GM19463 (cell line): ENCODE measurements at regions not wholly inside any gene's neighbourhood (a gene's known extent, or its start where the extent isn't known, plus 50 kb on each side); places are given as distances from the start of the nearest gene placed in this dataset.
A peak's percentile ranks its signal among the peaks of the same experiment; 100 is the strongest.
"Not testable (repeated sequence)": the region's sequence is repeated elsewhere in the genome, so short reads cannot be mapped to it uniquely, and the experiment has no call there.

ENCODE experiments used
- ATAC-seq: cut with Tn5 transposase; IDR thresholded peaks from one replicate; pipeline ENCODE4 v1.9.1; 2021; ENCODE audit warnings: mild to moderate bottlenecking, moderate library complexity; ENCODE audit not compliant: unreplicated experiment

DNA sequence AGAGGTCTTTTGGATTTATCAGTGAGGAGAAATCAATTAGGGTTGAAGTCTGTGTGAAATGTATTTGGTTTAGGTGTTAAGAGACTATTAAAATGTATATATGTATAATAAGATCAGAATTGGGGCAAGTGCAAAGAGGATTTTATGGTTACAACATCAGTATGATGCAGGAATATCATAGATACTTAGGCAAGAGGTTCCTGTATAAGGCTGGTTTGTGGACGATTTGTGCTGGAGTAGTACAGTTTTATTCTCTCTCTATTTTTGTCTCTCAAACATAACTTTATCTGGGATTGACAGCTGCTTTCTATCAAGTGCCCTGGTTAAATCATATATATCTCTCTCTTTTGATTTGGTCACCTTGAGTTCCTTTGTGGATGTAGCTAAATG is 142.5 kb downstream of the CTH start:
- no peak for ATAC-seq

- ATAC-seq, result no peak
These were observed 143.3 kb downstream of the CTH start for GRCh38 chr1:70554341-70554740.

- ATAC-seq, result no peak
These were observed 145.5 kb downstream of the CTH start for GRCh38 chr1:70556541-70556940.

DNA sequence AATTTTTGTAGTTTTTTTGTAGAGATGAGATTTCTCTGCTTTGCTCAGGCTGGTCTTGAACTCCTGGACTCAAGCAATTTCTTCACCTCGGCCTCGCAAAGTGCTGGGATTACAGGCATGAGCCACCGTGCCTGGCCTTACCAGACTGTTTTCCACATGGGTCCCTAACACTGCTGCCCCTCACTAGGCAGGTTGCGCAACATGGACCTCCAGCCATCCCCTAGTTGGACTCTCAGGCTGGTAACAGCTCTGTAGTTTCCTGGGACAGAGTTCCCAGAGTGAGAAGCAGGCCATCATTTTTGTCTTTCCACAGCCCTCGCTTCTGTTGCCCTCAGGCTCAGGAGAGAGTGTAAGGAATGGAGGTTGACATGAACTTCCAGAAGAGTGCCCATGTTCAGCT is 156.1 kb downstream of the CTH start:
- no peak for ATAC-seq

DNA sequence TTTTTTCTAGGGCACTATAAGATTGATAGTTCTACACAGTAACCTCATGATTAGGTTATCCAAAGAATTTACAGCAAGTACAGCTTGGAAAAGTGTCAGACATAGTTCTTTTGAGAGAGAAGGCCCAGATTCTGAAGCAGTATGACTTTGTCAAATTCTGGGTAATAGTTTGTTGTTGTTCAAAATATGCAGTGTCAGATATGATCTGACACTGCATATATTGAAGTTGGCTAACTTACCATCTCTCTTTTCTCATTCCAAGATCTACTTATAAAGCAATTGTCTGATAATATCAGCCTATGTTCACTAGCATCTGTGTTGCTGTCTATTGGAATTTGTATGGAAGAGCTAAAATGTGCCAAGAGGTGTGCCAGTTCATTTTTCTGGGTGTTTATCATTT is 160.1 kb downstream of the CTH start:
- ATAC-seq, result no peak

- ATAC-seq, result no peak
These were observed 162.3 kb downstream of the CTH start for GRCh38 chr1:70573317-70573843.

GRCh38 chr1:70581661-70582060 is 170.6 kb downstream of the CTH start:
- ATAC-seq, result no peak

DNA sequence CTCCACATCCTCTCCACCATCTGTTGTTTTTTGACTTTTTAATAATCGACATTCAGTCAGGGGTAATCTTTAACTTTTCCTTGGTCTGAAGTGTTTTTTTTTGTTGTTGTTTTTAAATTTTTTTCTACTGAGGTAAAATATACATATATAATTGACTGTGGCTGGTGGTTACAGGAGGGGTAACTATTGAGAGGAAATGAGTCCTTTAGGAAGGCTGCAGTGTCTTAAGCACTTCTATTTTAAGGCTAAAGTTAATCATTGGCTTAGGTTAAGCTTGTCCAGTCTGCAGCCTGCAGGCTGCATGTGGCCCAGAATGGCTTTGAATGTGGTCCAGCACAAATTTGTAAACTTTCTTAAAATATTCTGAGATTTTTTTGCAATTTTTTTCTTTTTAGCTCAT is 172.5 kb downstream of the CTH start:
- ATAC-seq, result peak; percentile 97

- ATAC-seq, result no peak
These were observed 175.0 kb downstream of the CTH start for GRCh38 chr1:70586046-70586445.

GRCh38 chr1:70587872-70588366 is 176.9 kb downstream of the CTH start:
- ATAC-seq, result no peak

GRCh38 chr1:70593551-70593950 is 182.5 kb downstream of the CTH start:
- not testable (repeated sequence) for ATAC-seq

DNA sequence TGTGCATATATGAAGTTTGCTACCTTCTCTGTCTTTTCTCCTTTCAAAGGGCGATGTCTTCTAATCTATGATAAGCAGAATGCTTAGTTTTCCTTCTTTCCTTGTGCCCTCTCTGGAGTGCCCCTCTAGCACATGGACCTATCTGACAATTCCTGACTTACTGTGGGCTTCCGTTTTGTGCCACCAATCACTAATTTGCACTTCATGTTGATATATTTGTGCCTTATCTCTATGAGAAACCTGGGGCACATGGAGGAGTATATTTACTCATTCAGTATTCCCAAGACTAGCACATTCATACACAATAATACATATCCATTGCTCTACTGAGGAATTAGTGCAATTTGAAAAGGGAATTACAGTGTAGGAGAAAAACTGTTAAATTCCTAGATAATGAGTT is 197.7 kb downstream of the CTH start:
- no peak for ATAC-seq

DNA sequence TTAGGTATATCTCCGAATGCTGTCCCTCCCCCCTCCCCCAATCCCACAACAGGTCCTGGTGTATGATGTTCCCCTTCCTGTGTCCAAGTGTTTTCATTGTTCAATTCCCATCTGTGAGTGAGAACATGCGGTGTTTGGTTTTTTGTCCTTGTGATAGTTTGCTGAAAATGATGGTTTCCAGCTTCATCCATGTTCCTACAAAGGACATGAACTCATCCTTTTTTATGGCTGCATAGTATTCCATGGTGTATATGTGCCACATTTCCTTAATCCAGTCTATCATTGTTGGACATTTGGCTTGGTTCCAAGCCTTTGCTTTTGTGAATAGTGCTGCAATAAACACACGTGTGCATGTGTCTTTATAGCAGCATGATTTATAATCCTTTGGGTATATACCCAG is 199.1 kb downstream of the CTH start:
- ATAC-seq, result not testable (repeated sequence)

DNA sequence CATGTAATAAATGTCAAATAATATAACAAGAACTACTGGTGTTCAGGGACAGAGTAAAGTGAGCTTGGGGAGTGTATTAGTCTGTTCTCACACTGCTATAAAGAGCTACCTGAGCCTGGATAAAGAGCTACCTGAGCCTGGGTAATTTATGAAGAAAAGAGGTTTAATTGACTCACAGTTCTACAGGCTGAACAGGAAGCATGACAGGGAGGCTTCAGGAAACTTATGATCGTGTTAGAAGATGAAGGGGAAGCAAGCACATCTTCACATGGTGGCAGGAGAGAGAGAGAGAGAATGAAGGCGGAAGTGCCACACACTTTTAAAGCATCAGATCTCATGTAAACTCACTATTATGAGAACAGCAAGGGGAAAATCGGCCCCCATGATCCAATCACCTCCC is 205.9 kb downstream of the CTH start:
- ATAC-seq, result no peak

- no peak for ATAC-seq
These were observed 206.7 kb downstream of the CTH start for GRCh38 chr1:70617728-70618127.

DNA sequence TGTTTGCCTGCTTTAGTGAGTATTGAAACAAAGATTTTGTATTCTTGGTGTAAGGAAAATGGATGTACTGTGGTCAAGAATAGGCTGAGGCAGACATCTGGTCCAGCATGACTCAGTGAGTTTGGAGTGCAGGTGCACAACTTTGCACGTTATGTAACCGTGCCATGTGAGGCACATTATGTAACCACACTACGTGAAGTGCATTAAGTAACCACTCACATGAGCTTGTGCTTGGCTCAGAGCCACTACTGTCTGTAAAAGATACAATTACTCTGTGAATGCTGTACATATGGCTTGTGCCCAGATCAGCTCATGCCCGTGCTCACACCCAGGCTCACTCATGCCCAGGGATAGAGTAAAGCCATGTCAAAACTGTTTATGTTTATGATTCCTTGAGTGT is 216.8 kb downstream of the CTH start:
- no peak for ATAC-seq

- no peak for ATAC-seq
These were observed 217.9 kb downstream of the CTH start for GRCh38 chr1:70628973-70629372.

DNA sequence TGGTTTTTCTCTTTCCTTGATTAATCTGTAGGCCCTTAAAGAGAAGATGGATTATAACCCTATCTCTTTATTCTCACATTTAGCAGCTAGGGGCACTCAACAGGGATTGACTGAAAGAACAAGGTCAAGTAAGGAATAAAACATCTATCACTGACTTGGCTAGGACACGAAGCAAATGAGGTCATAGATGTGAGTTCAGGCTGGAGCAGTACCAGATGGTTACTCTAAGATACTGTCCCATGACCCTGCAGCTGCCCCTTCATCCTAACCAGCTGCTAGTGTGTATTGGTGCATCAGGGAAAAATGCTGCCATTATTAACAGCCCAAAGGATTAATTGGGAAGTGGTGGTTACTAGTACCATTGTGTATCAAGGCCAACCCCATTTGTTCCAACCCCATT is 221.9 kb downstream of the CTH start:
- ATAC-seq, result no peak

GRCh38 chr1:70635868-70636267 is 224.8 kb downstream of the CTH start:
- no peak for ATAC-seq

GRCh38 chr1:70641868-70642267 is 230.8 kb downstream of the CTH start:
- no peak for ATAC-seq

DNA sequence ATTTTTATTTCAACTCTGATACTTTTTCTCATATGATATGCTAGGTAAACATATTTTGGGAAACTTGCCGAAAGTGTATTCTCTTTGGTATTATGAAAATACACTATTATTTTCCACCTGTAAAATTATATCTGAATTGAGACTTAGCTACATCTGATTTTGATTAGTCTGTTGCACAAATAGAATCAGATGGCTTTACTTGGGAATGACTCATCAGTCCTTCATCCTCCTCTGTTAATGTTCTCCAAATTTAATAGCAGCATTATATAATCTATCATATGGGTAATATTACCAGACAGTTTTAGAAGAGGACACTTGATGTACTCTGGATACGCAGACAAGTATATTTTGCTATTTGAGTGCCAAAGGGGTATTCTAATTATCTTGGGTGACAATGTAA is 245.3 kb downstream of the CTH start:
- ATAC-seq, result no peak

DNA sequence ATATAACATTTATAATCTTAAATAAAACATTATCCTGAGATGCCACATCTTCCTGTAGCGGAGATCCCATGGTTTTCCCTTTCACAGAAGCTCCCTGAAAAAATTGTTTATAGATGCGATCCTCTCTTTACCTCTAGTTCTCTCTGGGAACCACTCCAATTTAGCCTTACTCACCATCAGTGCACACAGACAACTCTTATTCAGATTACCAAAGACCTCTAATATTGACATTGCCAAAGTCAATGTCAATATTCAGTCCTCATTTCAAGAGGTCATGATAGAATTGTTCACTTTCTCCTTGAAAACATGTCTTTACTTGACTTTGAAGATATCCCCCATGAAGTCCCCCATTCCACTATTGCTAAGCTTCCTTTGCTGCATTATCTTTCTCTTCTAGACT is 248.8 kb downstream of the CTH start:
- ATAC-seq, result no peak

GRCh38 chr1:70666381-70667140 is 255.5 kb downstream of the CTH start:
- ATAC-seq, result no peak
